Nephron (organoid): ENCODE measurements at regions not wholly inside any gene's neighbourhood (a gene's known extent, or its start where the extent isn't known, plus 50 kb on each side); places are given as distances from the start of the nearest gene placed in this dataset.

Experiments used
- H3K27ac Mint-ChIP-seq, 3 experiments: 2 replicates each; pipeline ENCODE4 v1.8.0; 2020; ENCODE audit warnings: mixed read lengths in 3 of 3, mild to moderate bottlenecking in 2 of 3, moderate library complexity in 1 of 3
- H3K27me3 Mint-ChIP-seq: 2 replicates; pipeline ENCODE4 v1.8.0; 2021; ENCODE audit warnings: low read depth, mild to moderate bottlenecking, moderate library complexity, mixed read lengths
- H3K36me3 Mint-ChIP-seq: 2 replicates; pipeline ENCODE4 v1.8.0; 2020; ENCODE audit warnings: low read depth, mixed read lengths
- H3K4me1 Mint-ChIP-seq: 2 replicates; pipeline ENCODE4 v1.8.0; 2020; ENCODE audit warnings: mixed read lengths
- H3K4me3 Mint-ChIP-seq, 3 experiments: 2 replicates each; pipeline ENCODE4 v1.8.0; 2020; ENCODE audit warnings: mild to moderate bottlenecking in 3 of 3, mixed read lengths in 3 of 3, moderate library complexity in 2 of 3
- H3K9me3 Mint-ChIP-seq: 2 replicates; pipeline ENCODE4 v1.8.0; 2020; ENCODE audit warnings: mixed read lengths
- CTCF ChIP-seq, 3 experiments: fragments of 200-600 bp; sonication (generic); IDR thresholded peaks; one replicate each; pipeline ENCODE4 v1.5.0; 2021; ENCODE audit warnings: antibody characterized with exemption in 3 of 3; ENCODE audit not compliant: unreplicated experiment in 3 of 3

GRCh38 chr20:39876976-39877635 is 811.9 kb downstream of the MAFB start:
- peak overlapping the region; percentile 88 to 95 (median 94) for H3K27ac Mint-ChIP-seq
- no peak for TF ChIP-seq CTCF (IDR thresholded peaks at IDR 0.05; ENCODE audit: unreplicated experiment in 3 of 3)
- peaks cover 56% of the 10 kb centered on the region for H3K4me1 Mint-ChIP-seq
- no peaks in the 10 kb centered on the region for H3K27me3 Mint-ChIP-seq
- no peak overlapping the region for H3K4me3 Mint-ChIP-seq
- H3K9me3 Mint-ChIP-seq: peaks cover 4% of the 10 kb centered on the region
- H3K36me3 Mint-ChIP-seq: no peaks in the 10 kb centered on the region

GRCh38 chr20:39875492-39876110 is 813.4 kb downstream of the MAFB start:
- Mint-ChIP-seq H3K4me1 (peaks cover 56% of the 10 kb centered on the region), H3K27ac (peak overlapping the region; percentile 7 to 95 (median 66)), H3K36me3 (no peaks in the 10 kb centered on the region), H3K27me3 (no peaks in the 10 kb centered on the region), H3K4me3 (no peak overlapping the region), H3K9me3 (no peaks in the 10 kb centered on the region)
- no peak for TF ChIP-seq CTCF (IDR thresholded peaks at IDR 0.05; ENCODE audit: unreplicated experiment in 3 of 3)

- H3K9me3 Mint-ChIP-seq: no peaks in the 10 kb centered on the region
- no peaks in the 10 kb centered on the region for H3K36me3 Mint-ChIP-seq
- peak; percentile 57 for TF ChIP-seq CTCF (IDR thresholded peaks at IDR 0.05; ENCODE audit: unreplicated experiment in 3 of 3)
Measured at GRCh38 chr20:39874049-39874893, 814.8 kb downstream of the MAFB start.

GRCh38 chr20:39873286-39873685 is 815.8 kb downstream of the MAFB start:
- peaks cover 3% of the 10 kb centered on the region for H3K27me3 Mint-ChIP-seq

More at GRCh38 chr20:39874049-39874893, 814.8 kb downstream of the MAFB start:
- Mint-ChIP-seq H3K27me3 (peaks cover 3% of the 10 kb centered on the region), H3K27ac (peak overlapping the region; percentile 3 to 30 (median 13)), H3K4me3 (no peak overlapping the region), H3K4me1 (peaks cover 52% of the 10 kb centered on the region)

GRCh38 chr20:39871013-39871412 is 818.0 kb downstream of the MAFB start:
- Mint-ChIP-seq H3K27ac (no peak overlapping the region), H3K27me3 (peaks cover 9% of the 10 kb centered on the region), H3K4me1 (peaks cover 21% of the 10 kb centered on the region), H3K36me3 (no peaks in the 10 kb centered on the region), H3K9me3 (peaks cover 3% of the 10 kb centered on the region), H3K4me3 (no peak overlapping the region)
- TF ChIP-seq CTCF (IDR thresholded peaks at IDR 0.05; ENCODE audit: unreplicated experiment in 3 of 3): no peak

More at GRCh38 chr20:39873286-39873685, 815.8 kb downstream of the MAFB start:
- TF ChIP-seq CTCF (IDR thresholded peaks at IDR 0.05; ENCODE audit: unreplicated experiment in 3 of 3): no peak
- Mint-ChIP-seq H3K4me3 (no peak overlapping the region), H3K4me1 (peaks cover 42% of the 10 kb centered on the region), H3K36me3 (no peaks in the 10 kb centered on the region), H3K9me3 (no peaks in the 10 kb centered on the region), H3K27ac (peak overlapping the region; percentile 3 to 30 (median 13))
